ENCODE measurements at regions not wholly inside any gene's neighbourhood (a gene's known extent, or its start where the extent isn't known, plus 50 kb on each side); places are given as distances from the start of the nearest gene placed in this dataset.

DNA sequence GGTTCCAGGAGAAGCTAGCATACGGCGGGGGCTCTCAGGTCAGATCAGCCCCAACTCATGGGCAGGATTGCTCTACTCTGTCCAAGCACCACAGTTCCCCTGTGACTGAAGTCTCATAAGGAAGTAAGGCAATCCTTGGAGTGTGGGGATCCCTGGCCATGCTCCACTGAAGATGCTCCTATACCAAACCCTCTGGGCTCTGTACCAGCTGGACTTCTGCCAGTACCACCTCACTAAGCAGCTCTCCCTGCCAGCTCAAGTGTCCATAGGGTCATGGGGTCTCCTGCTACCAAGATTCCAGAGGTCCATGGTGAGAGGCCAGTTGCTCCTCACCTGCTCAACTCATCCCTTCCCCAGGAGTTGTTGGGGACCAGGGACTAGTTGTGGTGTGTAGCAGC, 355.7 kb upstream of the STEAP1 start:
- no peaks in the 10 kb centered on the region for H3K27me3 ChIP-seq
- H3K4me1 ChIP-seq: no peaks in the 10 kb centered on the region
- DNase-seq: no peak
- H3K9me3 ChIP-seq: no peaks in the 10 kb centered on the region
- no peaks in the 10 kb centered on the region for H3K36me3 ChIP-seq
- no peak for TF ChIP-seq CTCF (IDR thresholded peaks at IDR 0.05; ENCODE audit: low read depth, low read length)
- no peak overlapping the region for H3K4me3 ChIP-seq (ENCODE audit: low read depth, low read length)

GRCh38 chr7:89800761-89801160, 353.5 kb upstream of the STEAP1 start:
- H3K4me3 ChIP-seq (ENCODE audit: low read depth, low read length): no peak overlapping the region
- no peaks in the 10 kb centered on the region for H3K36me3 ChIP-seq
- H3K27me3 ChIP-seq: no peaks in the 10 kb centered on the region
- no peaks in the 10 kb centered on the region for H3K9me3 ChIP-seq
- TF ChIP-seq CTCF (IDR thresholded peaks at IDR 0.05; ENCODE audit: low read depth, low read length): no peak
- no peaks in the 10 kb centered on the region for H3K4me1 ChIP-seq
- no peak for DNase-seq

GRCh38 chr7:89809291-89809690, 345.0 kb upstream of the STEAP1 start:
- no peak overlapping the region for H3K4me3 ChIP-seq (ENCODE audit: low read depth, low read length)
- no peaks in the 10 kb centered on the region for H3K36me3 ChIP-seq
- no peaks in the 10 kb centered on the region for H3K27me3 ChIP-seq
- no peak for TF ChIP-seq CTCF (IDR thresholded peaks at IDR 0.05; ENCODE audit: low read depth, low read length)
- no peaks in the 10 kb centered on the region for H3K9me3 ChIP-seq
- no peak for DNase-seq
- no peaks in the 10 kb centered on the region for H3K4me1 ChIP-seq

DNA sequence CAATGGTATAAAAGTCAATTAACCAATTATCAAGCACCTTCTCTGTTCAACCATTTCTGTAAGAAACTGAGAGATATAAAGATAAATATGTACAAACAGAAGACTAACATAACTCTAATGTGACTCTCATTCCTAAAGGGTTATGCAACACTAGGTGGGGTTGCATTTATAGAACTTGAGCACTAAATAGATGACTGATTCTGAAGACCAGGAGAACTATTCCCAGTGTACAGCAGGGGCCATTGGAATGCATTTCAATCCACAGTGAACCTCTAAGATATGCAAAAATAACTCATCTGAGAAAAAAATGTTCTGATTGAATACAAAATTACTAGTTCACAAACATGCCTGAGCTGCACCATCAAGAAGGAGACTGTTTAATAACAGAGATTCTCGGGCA, 341.2 kb upstream of the STEAP1 start:
- Histone ChIP-seq H3K36me3 (no peaks in the 10 kb centered on the region), H3K9me3 (no peaks in the 10 kb centered on the region), H3K4me1 (no peaks in the 10 kb centered on the region), H3K27me3 (no peaks in the 10 kb centered on the region), H3K4me3 (ENCODE audit: low read depth, low read length) (no peak overlapping the region)
- TF ChIP-seq CTCF (IDR thresholded peaks at IDR 0.05; ENCODE audit: low read depth, low read length): no peak
- no peak for DNase-seq

DNA sequence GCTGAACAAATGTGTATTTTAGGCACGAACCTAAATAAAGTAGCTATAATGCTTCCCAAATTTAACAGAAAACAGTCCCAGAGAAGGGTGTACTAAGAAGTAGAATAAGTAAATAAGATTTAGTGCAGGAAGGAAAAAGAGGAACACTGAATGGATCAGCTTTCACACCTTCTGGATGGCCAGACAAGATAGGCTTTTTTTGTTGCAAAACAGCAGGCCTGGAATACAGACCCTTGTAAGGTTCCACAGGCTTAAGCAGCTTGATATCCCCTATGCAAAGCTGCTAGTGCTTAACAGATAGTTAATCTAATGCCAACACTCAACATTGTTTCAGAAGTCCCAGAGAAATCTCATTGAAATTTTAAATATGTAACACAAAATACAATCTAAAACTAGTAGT, 328.1 kb upstream of the STEAP1 start:
- TF ChIP-seq CTCF (IDR thresholded peaks at IDR 0.05; ENCODE audit: low read depth, low read length): no peak
- H3K4me1 ChIP-seq: no peaks in the 10 kb centered on the region
- no peaks in the 10 kb centered on the region for H3K36me3 ChIP-seq
- no peaks in the 10 kb centered on the region for H3K27me3 ChIP-seq
- no peaks in the 10 kb centered on the region for H3K9me3 ChIP-seq
- DNase-seq: no peak
- H3K4me3 ChIP-seq (ENCODE audit: low read depth, low read length): no peak overlapping the region

- H3K27me3 ChIP-seq: no peaks in the 10 kb centered on the region
- no peaks in the 10 kb centered on the region for H3K9me3 ChIP-seq
- H3K4me1 ChIP-seq: no peaks in the 10 kb centered on the region
- TF ChIP-seq CTCF (IDR thresholded peaks at IDR 0.05; ENCODE audit: low read depth, low read length): no peak
- DNase-seq: no peak
- H3K4me3 ChIP-seq (ENCODE audit: low read depth, low read length): no peak overlapping the region
- H3K36me3 ChIP-seq: no peaks in the 10 kb centered on the region
Measured at GRCh38 chr7:89826557-89826956, 327.7 kb upstream of the STEAP1 start.

Measured in BE2C (cell line).